Endothelial cell of umbilical vein (primary cell): ENCODE measurements at regions not wholly inside any gene's neighbourhood (a gene's known extent, or its start where the extent isn't known, plus 50 kb on each side); places are given as distances from the start of the nearest gene placed in this dataset.

ENCODE experiments used
- BruUV-seq: library from RNA; stranded (reverse); fragments of 400-500 nt; replicated peaks from 2 replicates; lab custom pipeline; 2021; lab: Mats Ljungman, UMichigan
- CTCF ChIA-PET: fragments of 300-600, 350-600 bp; sonication (Branson Sonifier 250); formaldehyde crosslinking; loops from one replicate; lab custom pipeline; 2021; ENCODE audit warnings: antibody characterized with exemption, inconsistent platforms; lab: Charles Lee
- POLR2A ChIA-PET: fragments of 300-600, 350-600 bp; sonication (Branson Sonifier 250); formaldehyde crosslinking; loops from one replicate; lab custom pipeline; 2021; ENCODE audit warnings: antibody characterized with exemption, inconsistent platforms; lab: Charles Lee
- DNase-seq: peaks from one replicate; pipeline ENCODE4 v3.0.0-alpha.2; 2011; ENCODE audit warnings: low read depth, low spot score
- FAIRE-seq: peaks from 2 replicates; lab custom pipeline; 2011; peaks lifted over from hg19 to GRCh38; lab: Jason Lieb, UNC
- H2AFZ ChIP-seq: 2 replicates; pipeline ENCODE4 v1.6.0; 2012; ENCODE audit warnings: low read depth, low read length, control low read depth, inconsistent platforms
- H3K27ac ChIP-seq: 2 replicates; pipeline ENCODE4 v1.5.1; 2011; ENCODE audit warnings: low read depth, mild to moderate bottlenecking, control low read depth, low read length, moderate library complexity; ENCODE audit not compliant: insufficient read depth
- H3K27me3 ChIP-seq, 2 experiments: 2 replicates each; pipeline versions ENCODE4 v1.6.0 to v1.6.1; 2011; ENCODE audit warnings: low read length in 2 of 2, mixed read lengths in 1 of 2; ENCODE audit not compliant: control insufficient read depth in 2 of 2, insufficient read depth in 2 of 2
- H3K36me3 ChIP-seq, 2 experiments: 2 replicates in 1 of 2; 3 replicates in 1 of 2; pipeline ENCODE4 v1.5.1; 2011; ENCODE audit warnings: low read length in 2 of 2, mild to moderate bottlenecking in 1 of 2, moderate library complexity in 1 of 2; ENCODE audit not compliant: control insufficient read depth in 2 of 2, insufficient read depth in 2 of 2; ENCODE audit errors: extremely low read depth in 1 of 2
- H3K4me1 ChIP-seq: 3 replicates; pipeline ENCODE4 v1.5.1; 2011; ENCODE audit warnings: mild to moderate bottlenecking, low read length; ENCODE audit not compliant: control insufficient read depth, insufficient read depth; ENCODE audit errors: extremely low read depth
- H3K4me2 ChIP-seq: 2 replicates; pipeline ENCODE4 v1.6.1; 2011; ENCODE audit warnings: low read length, control low read depth, mixed read lengths; ENCODE audit not compliant: insufficient read depth
- H3K4me3 ChIP-seq, 3 experiments: fragments of 200-600 bp in 1 of 3; sonication (generic), shearing (Covaris generic) in 1 of 3; replicated peaks in 1 of 3; 2 replicates each; pipeline ENCODE4 v1.5.1; 2011 to 2016; ENCODE audit warnings: control low read depth in 3 of 3, low read length in 3 of 3, mild to moderate bottlenecking in 2 of 3, inconsistent platforms in 1 of 3, low read depth in 1 of 3, moderate library complexity in 1 of 3; ENCODE audit not compliant: insufficient read depth in 1 of 3
- H3K79me2 ChIP-seq: 2 replicates; pipeline ENCODE4 v1.6.0; 2012; ENCODE audit warnings: low read length, inconsistent platforms; ENCODE audit not compliant: control insufficient read depth, insufficient read depth
- H3K9ac ChIP-seq: replicated peaks from 2 replicates; pipeline ENCODE3; 2011; ENCODE audit warnings: low read length, control low read depth; ENCODE audit not compliant: insufficient read depth; ENCODE audit errors: extremely low read depth
- H3K9me1 ChIP-seq: replicated peaks from 3 replicates; pipeline ENCODE4 v1.6.0; 2011; ENCODE audit warnings: mild to moderate bottlenecking, low read length; ENCODE audit not compliant: control insufficient read depth, insufficient read depth; ENCODE audit errors: extremely low read depth
- H3K9me3 ChIP-seq: replicated peaks from 2 replicates; pipeline ENCODE4 v1.5.1; 2012; ENCODE audit warnings: low read length, inconsistent platforms; ENCODE audit not compliant: control insufficient read depth, insufficient read depth
- H4K20me1 ChIP-seq: replicated peaks from 2 replicates; pipeline ENCODE3; 2011; ENCODE audit warnings: mild to moderate bottlenecking, low read length; ENCODE audit not compliant: control insufficient read depth, insufficient read depth; ENCODE audit errors: extremely low read depth
- EZH2 ChIP-seq: IDR thresholded peaks from 2 replicates; pipeline ENCODE4 v1.6.1; 2012; ENCODE audit warnings: borderline replicate concordance, low read depth, mild to moderate bottlenecking, moderate library complexity, low read length, inconsistent platforms; ENCODE audit not compliant: severe bottlenecking
- FOS ChIP-seq: IDR thresholded peaks from 2 replicates; pipeline ENCODE4 v1.6.1; 2011; ENCODE audit warnings: mild to moderate bottlenecking, low read length, moderate library complexity, borderline replicate concordance; ENCODE audit not compliant: insufficient read depth
- GATA2 ChIP-seq: IDR thresholded peaks from 2 replicates; pipeline ENCODE4 v1.7.0; 2011; ENCODE audit warnings: low read depth, mild to moderate bottlenecking, moderate library complexity, mixed read lengths, low read length; ENCODE audit not compliant: insufficient read length, insufficient read depth
- JUN ChIP-seq: IDR thresholded peaks from 2 replicates; pipeline ENCODE4 v1.6.1; 2011; ENCODE audit warnings: borderline replicate concordance, low read depth; ENCODE audit not compliant: insufficient read length, insufficient read depth
- MYC ChIP-seq: IDR thresholded peaks from one replicate; pipeline ENCODE4 v1.6.1; 2011; ENCODE audit warnings: mild to moderate bottlenecking, low read depth, low read length
- POLR2A ChIP-seq: IDR thresholded peaks from 2 replicates; pipeline ENCODE4 v1.6.1; 2012; ENCODE audit warnings: low read depth, mild to moderate bottlenecking, control low read depth, low read length
- POLR2AphosphoS5 ChIP-seq: IDR thresholded peaks from 2 replicates; pipeline ENCODE4 v1.6.1; 2012; ENCODE audit warnings: low read depth, mild to moderate bottlenecking, control low read depth, low read length, moderate library complexity; ENCODE audit not compliant: insufficient read depth
- dilution Hi-C: fragments of 300-500 bp; cut with MboI; formaldehyde crosslinking; loops from one replicate; pipeline ENCODE4 v1.15.0; 2019; ENCODE audit warnings: low sequenced_read_pairs; ENCODE audit not compliant: extremely low pct_ligation_motif_present
- intact Hi-C: fragments of 100-400 bp; cut with micrococcal nuclease; formaldehyde crosslinking; loops from one replicate; pipeline ENCODE4 v1.10.0; 2022
- TF ChIP-seq, protein P1 (sequence below), 2 donors: IDR thresholded peaks; 1 replicate in 1 of 2; 2 replicates in 1 of 2; pipeline ENCODE4 v1.5.1; 2011; ENCODE audit warnings: low read length in 2 of 2, mild to moderate bottlenecking in 2 of 2, moderate library complexity in 2 of 2, control low read depth in 1 of 2, inconsistent platforms in 1 of 2, low read depth in 1 of 2; ENCODE audit not compliant: insufficient read depth in 1 of 2; ENCODE audit errors: extremely low read depth in 1 of 2

DNA sequence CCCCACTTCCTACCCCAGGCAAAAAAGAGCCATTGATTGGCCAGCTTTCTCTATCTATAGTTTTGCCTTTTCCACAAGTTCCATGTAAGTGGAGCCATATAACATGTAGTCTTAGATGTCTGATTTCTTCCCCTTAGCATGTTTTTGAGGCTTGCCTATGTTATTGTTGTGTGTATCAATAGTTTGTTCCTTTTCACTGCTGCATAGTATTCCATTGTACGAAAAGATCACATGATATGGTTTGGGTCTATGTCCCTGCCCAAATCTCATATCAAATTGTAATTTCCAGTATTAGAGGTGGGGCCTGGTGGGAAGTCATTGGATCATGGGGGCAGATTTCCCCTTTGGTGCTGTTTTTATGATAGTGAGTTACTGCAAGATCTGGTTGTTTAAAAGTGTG lies 93.6 kb upstream of the RFLNA start:
- CTCF ChIA-PET, result interaction anchor here (1.4 kb wide), 1 partner anchor 147 kb away, joined by 4 read pairs; no protein-coding TSS in a partner anchor
- no peaks in the 10 kb centered on the region for H3K36me3 ChIP-seq
- POLR2A ChIA-PET, result no interaction called here
- H3K27ac ChIP-seq, result no peak overlapping the region
- H2AFZ ChIP-seq, result no peak overlapping the region
- no peaks in the 10 kb centered on the region for H3K4me1 ChIP-seq
- no peaks in the 10 kb centered on the region for H3K9me3 ChIP-seq
- no peaks in the 10 kb centered on the region for H4K20me1 ChIP-seq
- H3K79me2 ChIP-seq, result no peaks in the 10 kb centered on the region
- intact Hi-C loops, result no loop called here
- no peak overlapping the region for H3K9ac ChIP-seq
- H3K4me3 ChIP-seq, result no peak overlapping the region
- no peak overlapping the region for H3K4me2 ChIP-seq
- TF ChIP-seq, protein P1, sequence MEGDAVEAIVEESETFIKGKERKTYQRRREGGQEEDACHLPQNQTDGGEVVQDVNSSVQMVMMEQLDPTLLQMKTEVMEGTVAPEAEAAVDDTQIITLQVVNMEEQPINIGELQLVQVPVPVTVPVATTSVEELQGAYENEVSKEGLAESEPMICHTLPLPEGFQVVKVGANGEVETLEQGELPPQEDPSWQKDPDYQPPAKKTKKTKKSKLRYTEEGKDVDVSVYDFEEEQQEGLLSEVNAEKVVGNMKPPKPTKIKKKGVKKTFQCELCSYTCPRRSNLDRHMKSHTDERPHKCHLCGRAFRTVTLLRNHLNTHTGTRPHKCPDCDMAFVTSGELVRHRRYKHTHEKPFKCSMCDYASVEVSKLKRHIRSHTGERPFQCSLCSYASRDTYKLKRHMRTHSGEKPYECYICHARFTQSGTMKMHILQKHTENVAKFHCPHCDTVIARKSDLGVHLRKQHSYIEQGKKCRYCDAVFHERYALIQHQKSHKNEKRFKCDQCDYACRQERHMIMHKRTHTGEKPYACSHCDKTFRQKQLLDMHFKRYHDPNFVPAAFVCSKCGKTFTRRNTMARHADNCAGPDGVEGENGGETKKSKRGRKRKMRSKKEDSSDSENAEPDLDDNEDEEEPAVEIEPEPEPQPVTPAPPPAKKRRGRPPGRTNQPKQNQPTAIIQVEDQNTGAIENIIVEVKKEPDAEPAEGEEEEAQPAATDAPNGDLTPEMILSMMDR (IDR thresholded peaks at IDR 0.05; ENCODE audit: extremely low read depth in 1 of 2, insufficient read depth in 1 of 2, low read depth in 1 of 2, low read length in 2 of 2), result no peak
- TF ChIP-seq JUN (no peak), FOS (no peak), POLR2A (no peak), EZH2 (no peak), POLR2AphosphoS5 (no peak), GATA2 (no peak), MYC (no peak)
- dilution Hi-C loops, result no loop called here
- no peaks in the 10 kb centered on the region for H3K9me1 ChIP-seq
- BruUV-seq, result no TSS peak
- H3K27me3 ChIP-seq, result no peaks in the 10 kb centered on the region
- DNase-seq (no peak), FAIRE-seq (no peak)
